ENCODE measurements at regions not wholly inside any gene's neighbourhood (a gene's known extent, or its start where the extent isn't known, plus 50 kb on each side); places are given as distances from the start of the nearest gene placed in this dataset.

DNA sequence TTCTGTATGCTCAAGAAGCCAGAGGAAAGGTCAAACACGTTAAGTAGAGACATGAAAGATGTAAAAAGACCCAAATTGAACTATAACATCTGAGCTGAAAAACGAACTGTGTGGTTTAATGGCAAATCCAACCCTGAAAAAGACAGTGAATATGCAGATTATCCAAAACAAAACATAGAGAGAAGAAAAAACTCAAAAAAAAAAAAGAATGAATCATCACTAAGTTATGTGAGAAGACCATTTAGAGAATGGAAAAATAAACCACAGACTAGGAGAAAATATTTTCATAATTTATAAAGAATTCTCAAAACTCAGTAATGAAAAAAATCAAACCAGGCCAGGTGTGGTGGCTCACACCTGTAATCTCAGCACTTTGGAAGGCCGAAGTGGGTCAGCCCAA is 253.3 kb downstream of the PLPP3 start:
- TF ChIP-seq, protein P1, sequence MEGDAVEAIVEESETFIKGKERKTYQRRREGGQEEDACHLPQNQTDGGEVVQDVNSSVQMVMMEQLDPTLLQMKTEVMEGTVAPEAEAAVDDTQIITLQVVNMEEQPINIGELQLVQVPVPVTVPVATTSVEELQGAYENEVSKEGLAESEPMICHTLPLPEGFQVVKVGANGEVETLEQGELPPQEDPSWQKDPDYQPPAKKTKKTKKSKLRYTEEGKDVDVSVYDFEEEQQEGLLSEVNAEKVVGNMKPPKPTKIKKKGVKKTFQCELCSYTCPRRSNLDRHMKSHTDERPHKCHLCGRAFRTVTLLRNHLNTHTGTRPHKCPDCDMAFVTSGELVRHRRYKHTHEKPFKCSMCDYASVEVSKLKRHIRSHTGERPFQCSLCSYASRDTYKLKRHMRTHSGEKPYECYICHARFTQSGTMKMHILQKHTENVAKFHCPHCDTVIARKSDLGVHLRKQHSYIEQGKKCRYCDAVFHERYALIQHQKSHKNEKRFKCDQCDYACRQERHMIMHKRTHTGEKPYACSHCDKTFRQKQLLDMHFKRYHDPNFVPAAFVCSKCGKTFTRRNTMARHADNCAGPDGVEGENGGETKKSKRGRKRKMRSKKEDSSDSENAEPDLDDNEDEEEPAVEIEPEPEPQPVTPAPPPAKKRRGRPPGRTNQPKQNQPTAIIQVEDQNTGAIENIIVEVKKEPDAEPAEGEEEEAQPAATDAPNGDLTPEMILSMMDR (IDR thresholded peaks at IDR 0.05), result no peak
- H3K9me3 Mint-ChIP-seq (ENCODE audit: low read depth), result peaks cover 4% of the 10 kb centered on the region
- peak overlapping the region; percentile 71 for H3K27ac Mint-ChIP-seq (ENCODE audit: unreplicated experiment)
- no peak overlapping the region for H3K4me3 Mint-ChIP-seq (ENCODE audit: unreplicated experiment)
- H3K4me1 Mint-ChIP-seq (ENCODE audit: low read depth), result peaks cover 33% of the 10 kb centered on the region
- H3K36me3 Mint-ChIP-seq (ENCODE audit: low read depth), result no peaks in the 10 kb centered on the region
- no peaks in the 10 kb centered on the region for H3K27me3 Mint-ChIP-seq (ENCODE audit: low read depth)
- DNase-seq (ENCODE audit: low spot score), result no peak

DNA sequence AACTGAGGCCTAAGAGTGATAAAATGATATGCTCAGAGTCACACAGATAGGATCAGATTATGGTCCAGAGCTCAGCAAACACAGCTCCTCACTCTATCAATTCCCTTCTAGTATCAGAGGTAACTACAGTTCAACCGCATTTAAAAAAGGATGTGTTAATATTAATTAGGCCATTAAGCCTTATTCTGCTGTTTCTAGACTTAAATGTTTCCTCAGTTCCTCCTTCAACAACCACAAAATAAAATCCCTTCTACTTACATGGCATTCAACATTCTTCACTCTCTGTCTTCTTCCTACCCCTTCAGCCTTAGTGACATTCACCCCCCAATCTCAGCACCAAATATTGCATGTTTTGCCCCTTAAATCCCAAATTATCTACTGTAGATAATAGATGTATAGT is 254.9 kb downstream of the PLPP3 start:
- Mint-ChIP-seq H3K27me3 (ENCODE audit: low read depth) (no peaks in the 10 kb centered on the region), H3K36me3 (ENCODE audit: low read depth) (no peaks in the 10 kb centered on the region), H3K27ac (ENCODE audit: unreplicated experiment) (no peak overlapping the region), H3K4me1 (ENCODE audit: low read depth) (peaks cover 30% of the 10 kb centered on the region), H3K9me3 (ENCODE audit: low read depth) (peaks cover 4% of the 10 kb centered on the region), H3K4me3 (ENCODE audit: unreplicated experiment) (no peak overlapping the region)
- no peak for DNase-seq (ENCODE audit: low spot score)
- TF ChIP-seq, protein P1 (IDR thresholded peaks at IDR 0.05), result no peak

DNA sequence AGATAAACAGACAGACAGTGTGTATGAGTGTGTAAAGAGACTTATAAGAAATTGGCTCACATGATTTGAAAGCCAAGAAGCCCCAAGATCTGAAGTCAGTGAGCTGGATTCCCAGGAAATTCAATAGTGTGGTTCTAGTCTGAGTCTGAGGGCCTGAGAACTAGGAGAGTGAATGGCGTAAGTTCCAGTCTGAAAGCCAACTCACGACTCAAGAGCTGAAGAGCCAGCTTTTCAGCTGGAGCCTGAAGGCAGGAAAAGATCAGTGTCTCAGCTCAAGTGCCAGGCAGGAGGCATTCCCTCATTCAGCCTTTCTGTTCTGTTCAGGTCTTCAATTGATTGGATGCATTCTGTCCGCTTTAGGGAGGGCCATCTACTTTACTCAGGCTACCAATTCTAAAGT is 257.2 kb downstream of the PLPP3 start:
- TF ChIP-seq, protein P1 (IDR thresholded peaks at IDR 0.05), result no peak
- no peak overlapping the region for H3K27ac Mint-ChIP-seq (ENCODE audit: unreplicated experiment)
- H3K9me3 Mint-ChIP-seq (ENCODE audit: low read depth), result peaks cover 4% of the 10 kb centered on the region
- no peaks in the 10 kb centered on the region for H3K27me3 Mint-ChIP-seq (ENCODE audit: low read depth)
- H3K36me3 Mint-ChIP-seq (ENCODE audit: low read depth), result peaks cover 1% of the 10 kb centered on the region
- no peak overlapping the region for H3K4me3 Mint-ChIP-seq (ENCODE audit: unreplicated experiment)
- peaks cover 22% of the 10 kb centered on the region for H3K4me1 Mint-ChIP-seq (ENCODE audit: low read depth)
- no peak for DNase-seq (ENCODE audit: low spot score)

DNA sequence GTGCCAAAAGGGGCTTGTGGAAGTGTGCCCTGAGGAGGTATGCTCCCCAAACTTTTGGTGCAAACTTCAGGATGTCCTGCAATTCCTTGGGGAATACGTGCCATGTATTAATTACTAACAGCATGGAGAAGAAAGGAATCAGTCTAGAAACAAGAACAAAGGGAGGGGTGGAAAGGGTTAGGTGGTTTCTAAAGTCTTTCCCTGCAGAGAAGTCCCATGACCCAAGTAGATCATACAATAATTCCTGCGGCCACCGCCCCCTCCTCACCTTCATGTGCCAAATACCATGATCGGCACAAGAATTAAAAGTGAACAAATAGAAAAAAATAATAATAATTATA is 258.2 kb downstream of the PLPP3 start:
- no peak for DNase-seq (ENCODE audit: low spot score)
- H3K27me3 Mint-ChIP-seq (ENCODE audit: low read depth), result no peaks in the 10 kb centered on the region
- H3K4me3 Mint-ChIP-seq (ENCODE audit: unreplicated experiment), result no peak overlapping the region
- peaks cover 1% of the 10 kb centered on the region for H3K36me3 Mint-ChIP-seq (ENCODE audit: low read depth)
- no peak overlapping the region for H3K27ac Mint-ChIP-seq (ENCODE audit: unreplicated experiment)
- TF ChIP-seq, protein P1 (IDR thresholded peaks at IDR 0.05), result no peak
- H3K4me1 Mint-ChIP-seq (ENCODE audit: low read depth), result peaks cover 19% of the 10 kb centered on the region
- peaks cover 3% of the 10 kb centered on the region for H3K9me3 Mint-ChIP-seq (ENCODE audit: low read depth)

- Mint-ChIP-seq H3K4me1 (ENCODE audit: low read depth) (peaks cover 14% of the 10 kb centered on the region), H3K27me3 (ENCODE audit: low read depth) (no peaks in the 10 kb centered on the region), H3K36me3 (ENCODE audit: low read depth) (peaks cover 1% of the 10 kb centered on the region), H3K4me3 (ENCODE audit: unreplicated experiment) (no peak overlapping the region), H3K27ac (ENCODE audit: unreplicated experiment) (no peak overlapping the region), H3K9me3 (ENCODE audit: low read depth) (no peaks in the 10 kb centered on the region)
- TF ChIP-seq, protein P1 (IDR thresholded peaks at IDR 0.05), result no peak
- no peak for DNase-seq (ENCODE audit: low spot score)
These were observed 258.8 kb downstream of the PLPP3 start for GRCh38 chr1:56320464-56321149.

All from chondrocyte (in vitro differentiated cells).